Neural progenitor cell (in vitro differentiated cells): ENCODE measurements at regions not wholly inside any gene's neighbourhood (a gene's known extent, or its start where the extent isn't known, plus 50 kb on each side); places are given as distances from the start of the nearest gene placed in this dataset.

Experiments used
- DNase-seq: peaks from one replicate; pipeline ENCODE4 v3.0.0-alpha.2; 2016; ENCODE audit warnings: low spot score
- H2AFZ ChIP-seq: fragments of 200-600 bp; sonication (generic); replicated peaks from 2 replicates; pipeline ENCODE4 v1.6.1; 2016; ENCODE audit warnings: antibody characterized with exemption
- H3F3A ChIP-seq: fragments of 200-600 bp; sonication (generic); 2 replicates; pipeline ENCODE4 v1.6.1; 2016; ENCODE audit warnings: antibody characterized with exemption, low read depth
- H3K27ac ChIP-seq: fragments of 200-600 bp; sonication (generic); 2 replicates; pipeline ENCODE4 v1.5.1; 2016; ENCODE audit warnings: mild to moderate bottlenecking
- H3K27me3 ChIP-seq: fragments of 200-600 bp; sonication (generic); 2 replicates; pipeline ENCODE4 v1.6.1; 2016; ENCODE audit warnings: mild to moderate bottlenecking, moderate library complexity
- H3K36me3 ChIP-seq: fragments of 200-600 bp; sonication (generic); 2 replicates; pipeline ENCODE4 v1.5.1; 2016
- H3K4me1 ChIP-seq: fragments of 200-600 bp; sonication (generic); 2 replicates; pipeline ENCODE4 v1.6.1; 2016; ENCODE audit warnings: mixed run types
- H3K4me2 ChIP-seq: fragments of 200-600 bp; sonication (generic); 2 replicates; pipeline ENCODE4 v1.6.1; 2016
- H3K4me3 ChIP-seq: fragments of 200-600 bp; sonication (generic); 2 replicates; pipeline ENCODE4 v1.5.1; 2016
- H3K79me2 ChIP-seq: fragments of 200-600 bp; sonication (generic); 2 replicates; pipeline ENCODE4 v1.6.1; 2016; ENCODE audit warnings: low read depth
- H3K9ac ChIP-seq: fragments of 200-600 bp; sonication (generic); 2 replicates; pipeline ENCODE4 v1.6.1; 2016
- H3K9me3 ChIP-seq: fragments of 200-600 bp; sonication (generic); 2 replicates; pipeline ENCODE4 v1.5.1; 2016; ENCODE audit warnings: low read depth
- H4K20me1 ChIP-seq: fragments of 200-600 bp; sonication (generic); 2 replicates; pipeline ENCODE4 v1.6.1; 2016; ENCODE audit warnings: low read depth
- H3K27ac Mint-ChIP-seq: 3 replicates; pipeline ENCODE4 v1.8.0; 2021; ENCODE audit warnings: mixed read lengths
- H3K27me3 Mint-ChIP-seq: 2 replicates; pipeline ENCODE4 v1.8.0; 2022; ENCODE audit warnings: low read depth, mild to moderate bottlenecking, inconsistent platforms, moderate library complexity, mixed read lengths; ENCODE audit not compliant: insufficient read depth
- H3K36me3 Mint-ChIP-seq: 3 replicates; pipeline ENCODE4 v1.8.0; 2021; ENCODE audit warnings: mixed read lengths
- H3K4me1 Mint-ChIP-seq: 3 replicates; pipeline ENCODE4 v1.8.0; 2021; ENCODE audit warnings: mixed read lengths
- H3K4me3 Mint-ChIP-seq: 3 replicates; pipeline ENCODE4 v1.8.0; 2021; ENCODE audit warnings: mild to moderate bottlenecking, moderate library complexity, mixed read lengths
- H3K9me3 Mint-ChIP-seq: 3 replicates; pipeline ENCODE4 v1.8.0; 2020; ENCODE audit warnings: mixed read lengths
- CTCF ChIP-seq: fragments of 200-600 bp; sonication (generic); IDR thresholded peaks from 2 replicates; pipeline ENCODE4 v1.5.1; 2017; ENCODE audit warnings: antibody characterized with exemption, mild to moderate bottlenecking
- EZH2 ChIP-seq: fragments of 200-600 bp; sonication (generic); IDR thresholded peaks from 2 replicates; pipeline ENCODE4 v1.6.1; 2017; ENCODE audit warnings: antibody characterized with exemption, mild to moderate bottlenecking, moderate library complexity
- EZH2phosphoT487 ChIP-seq: fragments of 200-600 bp; sonication (generic); IDR thresholded peaks from 2 replicates; pipeline ENCODE4 v1.6.1; 2017; ENCODE audit warnings: antibody characterized with exemption

- no peak overlapping the region for H3K4me3 Mint-ChIP-seq
- Histone ChIP-seq H3K4me3 (peak overlapping the region; percentile 30), H3K36me3 (no peaks in the 10 kb centered on the region), H3K9ac (no peak overlapping the region), H3K4me1 (peaks cover 26% of the 10 kb centered on the region), H3K27ac (no peak overlapping the region), H3K27me3 (no peaks in the 10 kb centered on the region), H2AFZ (no peak overlapping the region), H4K20me1 (no peaks in the 10 kb centered on the region), H3F3A (peaks cover 26% of the 10 kb centered on the region), H3K9me3 (no peaks in the 10 kb centered on the region), H3K4me2 (peak overlapping the region; percentile 71), H3K79me2 (no peaks in the 10 kb centered on the region)
- peaks cover 6% of the 10 kb centered on the region for H3K9me3 Mint-ChIP-seq
- H3K27me3 Mint-ChIP-seq = peaks cover 3% of the 10 kb centered on the region
- DNase-seq = no peak
- H3K4me1 Mint-ChIP-seq = peaks cover 27% of the 10 kb centered on the region
- no peaks in the 10 kb centered on the region for H3K36me3 Mint-ChIP-seq
- no peak for TF ChIP-seq CTCF
- no peak for TF ChIP-seq EZH2
- TF ChIP-seq EZH2phosphoT487 = no peak
- no peak overlapping the region for H3K27ac Mint-ChIP-seq
These were observed 75.5 kb upstream of the CPM start for GRCh38 chr12:69008520-69008919.

GRCh38 chr12:69014047-69014446 is 81.1 kb upstream of the CPM start:
- H3K4me1 Mint-ChIP-seq = no peaks in the 10 kb centered on the region
- no peaks in the 10 kb centered on the region for H3K79me2 ChIP-seq

GRCh38 chr12:69015017-69015416 is 82.0 kb upstream of the CPM start:
- H3K9me3 ChIP-seq = no peaks in the 10 kb centered on the region
- Mint-ChIP-seq H3K9me3 (peaks cover 6% of the 10 kb centered on the region), H3K4me1 (no peaks in the 10 kb centered on the region), H3K27me3 (no peaks in the 10 kb centered on the region), H3K36me3 (no peaks in the 10 kb centered on the region), H3K4me3 (no peak overlapping the region), H3K27ac (no peak overlapping the region)
- H3K4me1 ChIP-seq = no peaks in the 10 kb centered on the region
- no peak overlapping the region for H2AFZ ChIP-seq
- DNase-seq = no peak
- no peaks in the 10 kb centered on the region for H3K79me2 ChIP-seq
- no peaks in the 10 kb centered on the region for H3K27me3 ChIP-seq
- no peak overlapping the region for H3K4me3 ChIP-seq
- no peak overlapping the region for H3K9ac ChIP-seq
- TF ChIP-seq EZH2 (no peak), CTCF (no peak), EZH2phosphoT487 (no peak)
- no peaks in the 10 kb centered on the region for H3K36me3 ChIP-seq
- no peaks in the 10 kb centered on the region for H3F3A ChIP-seq
- no peak overlapping the region for H3K4me2 ChIP-seq
- H3K27ac ChIP-seq = no peak overlapping the region
- no peaks in the 10 kb centered on the region for H4K20me1 ChIP-seq

More at GRCh38 chr12:69014047-69014446, 81.1 kb upstream of the CPM start:
- no peak for TF ChIP-seq EZH2phosphoT487
- TF ChIP-seq CTCF = no peak
- no peak for TF ChIP-seq EZH2
- H3K27ac Mint-ChIP-seq = no peak overlapping the region
- H3K36me3 ChIP-seq = no peaks in the 10 kb centered on the region
- no peaks in the 10 kb centered on the region for H3K36me3 Mint-ChIP-seq
- no peaks in the 10 kb centered on the region for H3K4me1 ChIP-seq
- H3K4me3 ChIP-seq = no peak overlapping the region
- no peak overlapping the region for H3K4me2 ChIP-seq
- H3K27me3 ChIP-seq = no peaks in the 10 kb centered on the region
- no peaks in the 10 kb centered on the region for H3K9me3 ChIP-seq
- no peaks in the 10 kb centered on the region for H3F3A ChIP-seq
- DNase-seq = no peak
- H3K27ac ChIP-seq = no peak overlapping the region
- H3K9ac ChIP-seq = no peak overlapping the region
- H3K9me3 Mint-ChIP-seq = peaks cover 6% of the 10 kb centered on the region
- no peak overlapping the region for H3K4me3 Mint-ChIP-seq
- no peaks in the 10 kb centered on the region for H4K20me1 ChIP-seq
- no peak overlapping the region for H2AFZ ChIP-seq
- H3K27me3 Mint-ChIP-seq = no peaks in the 10 kb centered on the region

GRCh38 chr12:69015831-69016230 is 82.9 kb upstream of the CPM start:
- Histone ChIP-seq H3K79me2 (no peaks in the 10 kb centered on the region), H3K4me2 (no peak overlapping the region), H3K4me1 (no peaks in the 10 kb centered on the region), H3F3A (no peaks in the 10 kb centered on the region), H2AFZ (peak overlapping the region; percentile 61), H4K20me1 (no peaks in the 10 kb centered on the region), H3K27ac (no peak overlapping the region), H3K9ac (no peak overlapping the region), H3K9me3 (no peaks in the 10 kb centered on the region), H3K36me3 (no peaks in the 10 kb centered on the region), H3K4me3 (no peak overlapping the region), H3K27me3 (no peaks in the 10 kb centered on the region)
- Mint-ChIP-seq H3K27ac (no peak overlapping the region), H3K36me3 (no peaks in the 10 kb centered on the region), H3K4me1 (no peaks in the 10 kb centered on the region), H3K27me3 (no peaks in the 10 kb centered on the region), H3K4me3 (no peak overlapping the region), H3K9me3 (peaks cover 10% of the 10 kb centered on the region)
- no peak for DNase-seq
- no peak for TF ChIP-seq CTCF
- no peak for TF ChIP-seq EZH2phosphoT487
